K562 (cell line): ENCODE measurements at regions not wholly inside any gene's neighbourhood (a gene's known extent, or its start where the extent isn't known, plus 50 kb on each side); places are given as distances from the start of the nearest gene placed in this dataset.

Experiments used
- ATAC-seq: fragments of 200-7000 bp; cut with Tn5 transposase; 3 replicates; pipeline ENCODE4 v1.9.1; 2020; ENCODE audit warnings: moderate library complexity
- BruUV-seq: library from RNA; stranded (reverse); fragments of 400-500 nt; replicated peaks from 2 replicates; lab custom pipeline; 2021; lab: Mats Ljungman, UMichigan
- CTCF ChIA-PET: fragments of 300-600 bp; formaldehyde crosslinking; extraction: SDS; loops from one replicate; lab custom pipeline; 2021; ENCODE audit warnings: low intra/inter-chr PET ratio; lab: Yijun Ruan, JAX
- POLR2A ChIA-PET: fragments of 300-600, 350-650 bp; sonication (Branson Sonifier 250); formaldehyde crosslinking; extraction: SDS; loops from one replicate; lab custom pipeline; 2021; ENCODE audit warnings: antibody characterized with exemption, inconsistent platforms; lab: Yijun Ruan, JAX
- DNase-seq, 4 experiments: peaks; one replicate each; pipeline versions ENCODE4 v3.0.0 to v3.0.0-alpha.2; 2011 to 2018; ENCODE audit warnings: low spot score in 3 of 4, mixed read lengths in 3 of 4; ENCODE audit errors: extremely low read depth in 1 of 4
- FAIRE-seq: peaks from 2 replicates; lab custom pipeline; 2011; peaks lifted over from hg19 to GRCh38; lab: Jason Lieb, UNC
- H2AFZ ChIP-seq: 2 replicates; pipeline ENCODE4 v1.6.0; 2011; ENCODE audit warnings: low read depth, low read length, control low read depth, inconsistent platforms
- H3K27ac ChIP-seq: fragments of 200-600 bp; 3 replicates; pipeline ENCODE4 v1.8.0; 2011; ENCODE audit warnings: low read depth, mild to moderate bottlenecking, control low read depth, inconsistent platforms, low read length, moderate library complexity, mixed read lengths; ENCODE audit errors: extremely low read depth
- H3K27me3 ChIP-seq, 2 experiments: fragments of 300-600 bp in 1 of 2; 2 replicates in 1 of 2; 3 replicates in 1 of 2; pipeline versions ENCODE4 v1.6.0 to v1.8.0; 2011; ENCODE audit warnings: inconsistent platforms in 2 of 2, low read length in 2 of 2, mild to moderate bottlenecking in 1 of 2, mixed read lengths in 1 of 2, moderate library complexity in 1 of 2; ENCODE audit not compliant: control insufficient read depth in 2 of 2, insufficient read depth in 2 of 2
- H3K36me3 ChIP-seq: fragments of 300-600 bp; 3 replicates; pipeline ENCODE4 v1.8.0; 2011; ENCODE audit warnings: mild to moderate bottlenecking, low read length, inconsistent platforms; ENCODE audit not compliant: control insufficient read depth, insufficient read depth
- H3K4me1 ChIP-seq, 2 experiments: fragments of 200-600 bp in 1 of 2; replicated peaks in 1 of 2; 2 replicates in 1 of 2; 3 replicates in 1 of 2; pipeline versions ENCODE4 v1.5.1 to v1.8.0; 2011; ENCODE audit warnings: inconsistent platforms in 2 of 2, low read length in 2 of 2, mild to moderate bottlenecking in 1 of 2, mixed read lengths in 1 of 2, moderate library complexity in 1 of 2; ENCODE audit not compliant: control insufficient read depth in 2 of 2, insufficient read depth in 2 of 2
- H3K4me2 ChIP-seq: 2 replicates; pipeline ENCODE4 v1.6.1; 2011; ENCODE audit warnings: low read length, control low read depth, inconsistent platforms, mixed read lengths; ENCODE audit not compliant: insufficient read depth
- H3K4me3 ChIP-seq: fragments of 200-600 bp; sonication (generic), shearing (Covaris generic); 2 replicates; pipeline ENCODE4 v1.5.1; 2016; ENCODE audit warnings: control low read depth, inconsistent platforms
- H3K79me2 ChIP-seq: fragments of 200-600 bp; 3 replicates; pipeline ENCODE4 v1.8.0; 2011; ENCODE audit warnings: low read length, inconsistent platforms; ENCODE audit not compliant: control insufficient read depth, insufficient read depth
- H3K9ac ChIP-seq, 2 experiments: 2 replicates each; pipeline versions ENCODE4 v1.6.0 to v1.6.1; 2011; ENCODE audit warnings: low read depth in 2 of 2, low read length in 2 of 2, control low read depth in 1 of 2, inconsistent platforms in 1 of 2, mild to moderate bottlenecking in 1 of 2, mixed read lengths in 1 of 2; ENCODE audit not compliant: insufficient read depth in 1 of 2
- H3K9me1 ChIP-seq: one replicate; pipeline ENCODE4 v1.6.0; 2011; ENCODE audit warnings: inconsistent platforms, mild to moderate bottlenecking, low read length, moderate library complexity; ENCODE audit not compliant: control insufficient read depth, insufficient read depth
- H3K9me3 ChIP-seq: replicated peaks from 2 replicates; pipeline ENCODE4 v1.5.1; 2011; ENCODE audit warnings: low read depth, low read length, inconsistent platforms; ENCODE audit not compliant: control insufficient read depth, insufficient read depth
- H4K20me1 ChIP-seq: replicated peaks from 2 replicates; pipeline ENCODE4 v1.6.1; 2011; ENCODE audit warnings: low read length, inconsistent platforms, mixed read lengths; ENCODE audit not compliant: control insufficient read depth, insufficient read depth
- CXXC5 ChIP-seq: fragments of 250-450 bp; sonication (Bioruptor Pico); IDR thresholded peaks from 2 replicates; pipeline ENCODE4 v1.8.0; 2022; ENCODE audit warnings: inconsistent platforms, mild to moderate bottlenecking, moderate library complexity
- HDAC8 ChIP-seq: fragments of 450-650 bp; IDR thresholded peaks from 2 replicates; pipeline ENCODE4 v1.6.1; 2016; ENCODE audit warnings: mild to moderate bottlenecking, missing genetic modification characterization, moderate library complexity, missing compliant biosample characterization
- RBM25 ChIP-seq: fragments of 200-400 bp; formaldehyde crosslinking; IDR thresholded peaks from 2 replicates; pipeline ENCODE4 v1.6.1; 2018; ENCODE audit warnings: low read length, low read depth, moderate library complexity; ENCODE audit not compliant: severe bottlenecking
- RUNX1 ChIP-seq: sonication (generic); IDR thresholded peaks from 2 replicates; pipeline ENCODE4 v1.6.1; 2016; ENCODE audit warnings: antibody characterized with exemption, low read depth
- TAF1 ChIP-seq: IDR thresholded peaks from 2 replicates; pipeline ENCODE4 v1.6.1; 2011; ENCODE audit warnings: mild to moderate bottlenecking, low read length, moderate library complexity; ENCODE audit not compliant: insufficient read depth, control insufficient read depth, severe bottlenecking; ENCODE audit errors: extremely low read depth
- ZNF217 ChIP-seq: sonication (generic); formaldehyde crosslinking; IDR thresholded peaks from 2 replicates; pipeline ENCODE4 v1.8.0; 2022; ENCODE audit warnings: mild to moderate bottlenecking, missing genetic modification reagents
- whole genome bisulfite sequencing: fragments of 100-300 bp; shearing (Covaris generic); methylation state at CpG from one replicate; pipeline ENCODE4 v1.1.6; 2016; ENCODE audit warnings: low coverage, mixed read lengths; ENCODE audit not compliant: insufficient coverage; ENCODE audit errors: missing lambda C conversion rate; 5-methylcytosine and 5-hydroxymethylcytosine counted together
- in situ Hi-C: fragments of 300-500 bp; cut with MboI; formaldehyde crosslinking; loops from 4 replicates; pipeline ENCODE4 v1.15.0; 2018; ENCODE audit warnings: inconsistent platforms, mixed read lengths
- intact Hi-C: fragments of 100-400 bp; cut with micrococcal nuclease; formaldehyde crosslinking; loops from 2 replicates; pipeline ENCODE4 v1.14.2; 2022
- TF ChIP-seq, protein P1 (sequence below): fragments of 450-650 bp; conservative IDR thresholded peaks from 2 replicates; pipeline ENCODE4 v1.6.1; 2016; ENCODE audit warnings: missing genetic modification characterization, low read depth, mild to moderate bottlenecking, control low read depth, missing compliant biosample characterization

GRCh38 chr12:113713156-113713555 is 241.5 kb upstream of the LHX5 start:
- Histone ChIP-seq H3K9me1 (no peaks in the 10 kb centered on the region), H3K27me3 (peaks cover 33 to 38% of the 10 kb centered on the region in 2 experiments), H3K4me1 (no peaks in the 10 kb centered on the region; a peak in 2 of 5 replicates), H3K4me2 (no peak overlapping the region), H3K27ac (no peak overlapping the region), H3K9me3 (no peaks in the 10 kb centered on the region), H3K4me3 (no peak overlapping the region), H2AFZ (no peak overlapping the region), H4K20me1 (no peaks in the 10 kb centered on the region), H3K79me2 (no peaks in the 10 kb centered on the region), H3K36me3 (no peaks in the 10 kb centered on the region), H3K9ac (no peak overlapping the region)
- TF ChIP-seq HDAC8 (tag) = no peak
- TF ChIP-seq, protein P1, sequence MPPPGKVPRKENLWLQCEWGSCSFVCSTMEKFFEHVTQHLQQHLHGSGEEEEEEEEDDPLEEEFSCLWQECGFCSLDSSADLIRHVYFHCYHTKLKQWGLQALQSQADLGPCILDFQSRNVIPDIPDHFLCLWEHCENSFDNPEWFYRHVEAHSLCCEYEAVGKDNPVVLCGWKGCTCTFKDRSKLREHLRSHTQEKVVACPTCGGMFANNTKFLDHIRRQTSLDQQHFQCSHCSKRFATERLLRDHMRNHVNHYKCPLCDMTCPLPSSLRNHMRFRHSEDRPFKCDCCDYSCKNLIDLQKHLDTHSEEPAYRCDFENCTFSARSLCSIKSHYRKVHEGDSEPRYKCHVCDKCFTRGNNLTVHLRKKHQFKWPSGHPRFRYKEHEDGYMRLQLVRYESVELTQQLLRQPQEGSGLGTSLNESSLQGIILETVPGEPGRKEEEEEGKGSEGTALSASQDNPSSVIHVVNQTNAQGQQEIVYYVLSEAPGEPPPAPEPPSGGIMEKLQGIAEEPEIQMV (tag) = no peak
- TF ChIP-seq RBM25 = peak; percentile 29
- DNase-seq (no peak), ATAC-seq (no peak), FAIRE-seq (no peak)
- WGBS = 0% methylated on average over 2 of the region's 2 CpGs
- ChIA-PET CTCF (no interaction called here), POLR2A (interaction anchor here (0.7 kb wide), 1 partner anchor 1936 kb away, joined by 3 read pairs; no protein-coding TSS in a partner anchor)
- BruUV-seq = no TSS peak
- intact Hi-C loops (no loop called here), in situ Hi-C loops (no loop called here)

DNA sequence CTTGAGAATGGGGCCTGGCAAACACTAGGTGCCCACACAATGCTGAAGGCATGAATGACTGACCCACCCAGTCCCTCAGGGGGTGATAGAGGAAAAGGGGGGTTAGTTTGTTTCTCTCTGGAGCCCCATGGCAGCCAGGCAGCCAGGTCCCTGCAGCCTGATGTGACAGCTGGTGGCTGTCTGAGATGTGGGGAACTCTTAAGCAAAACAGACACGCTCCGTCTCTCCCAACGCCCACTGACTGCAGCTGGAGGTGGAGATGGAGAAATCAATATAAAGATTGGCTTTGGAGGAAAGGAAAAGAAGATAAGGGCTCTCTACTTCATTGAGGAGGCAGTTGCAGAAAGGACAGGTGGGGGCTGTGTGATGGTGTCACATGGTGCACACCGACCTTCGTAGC is 240.8 kb upstream of the LHX5 start:
- CTCF ChIA-PET = no interaction called here
- H3K9me3 ChIP-seq = no peaks in the 10 kb centered on the region
- H4K20me1 ChIP-seq = no peaks in the 10 kb centered on the region
- H3K4me2 ChIP-seq = no peak overlapping the region
- no peak overlapping the region for H3K4me3 ChIP-seq
- no peaks in the 10 kb centered on the region for H3K9me1 ChIP-seq
- H3K36me3 ChIP-seq = no peaks in the 10 kb centered on the region
- WGBS = 4% methylated on average over 5 of the region's 5 CpGs
- ATAC-seq (no peak), FAIRE-seq (no peak), DNase-seq (no peak)
- in situ Hi-C loops = no loop called here
- no peaks in the 10 kb centered on the region; a peak in 2 of 5 replicates for H3K4me1 ChIP-seq
- TF ChIP-seq ZNF217 (CRISPR knock-in tag) (no peak), TAF1 (no peak), RUNX1 (no peak), CXXC5 (no peak)
- peaks cover 28 to 33% of the 10 kb centered on the region in 2 experiments for H3K27me3 ChIP-seq
- H3K27ac ChIP-seq = no peak overlapping the region
- no peak overlapping the region for H2AFZ ChIP-seq
- BruUV-seq = no TSS peak
- intact Hi-C loops = no loop called here
- H3K9ac ChIP-seq = no peak overlapping the region
- POLR2A ChIA-PET = interaction anchor here (0.7 to 1.0 kb wide), 2 partner anchors 9 to 1936 kb away, joined by 3 read pairs; no protein-coding TSS in a partner anchor
- H3K79me2 ChIP-seq = no peaks in the 10 kb centered on the region
